ENCODE measurements at regions not wholly inside any gene's neighbourhood (a gene's known extent, or its start where the extent isn't known, plus 50 kb on each side); places are given as distances from the start of the nearest gene placed in this dataset.

DNA sequence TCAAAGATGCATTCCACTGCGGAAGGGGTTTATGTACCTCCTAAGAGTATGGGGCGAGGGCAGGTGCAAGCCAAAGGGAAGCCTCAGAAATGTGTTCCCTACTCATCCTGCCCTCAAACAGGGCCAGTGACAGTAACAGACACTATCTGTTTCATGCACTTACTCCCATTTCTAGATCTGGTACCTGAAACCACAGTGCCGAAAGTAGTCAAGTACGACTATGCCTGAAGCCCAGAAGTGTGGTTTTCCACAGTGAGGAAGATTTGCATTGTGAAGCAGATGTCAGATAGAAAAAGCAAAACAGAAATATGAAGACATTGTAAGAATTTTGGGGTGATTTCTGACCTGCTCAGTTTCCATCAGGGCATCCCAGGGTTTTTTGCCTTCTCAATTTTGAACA is 748.7 kb downstream of the RNF144A start:
- TF ChIP-seq YY1 (IDR thresholded peaks at IDR 0.05; ENCODE audit: low read depth) (no peak), CREB1 (IDR thresholded peaks at IDR 0.05; ENCODE audit: low read depth) (no peak), RAD21 (IDR thresholded peaks at IDR 0.05; ENCODE audit: low read depth) (no peak), ZBTB7A (IDR thresholded peaks at IDR 0.05; ENCODE audit: low read depth) (no peak), TCF12 (IDR thresholded peaks at IDR 0.05; ENCODE audit: low read depth) (no peak), NFIC (IDR thresholded peaks at IDR 0.05) (no peak), TEAD4 (IDR thresholded peaks at IDR 0.05) (no peak), EGR1 (IDR thresholded peaks at IDR 0.05) (no peak), CEBPB (IDR thresholded peaks at IDR 0.05) (no peak), TAF1 (IDR thresholded peaks at IDR 0.05; ENCODE audit: low read depth) (no peak), FOXM1 (IDR thresholded peaks at IDR 0.05; ENCODE audit: borderline replicate concordance, low read depth) (no peak), EP300 (IDR thresholded peaks at IDR 0.05; ENCODE audit: borderline replicate concordance) (no peak)
- TF ChIP-seq, protein P1, sequence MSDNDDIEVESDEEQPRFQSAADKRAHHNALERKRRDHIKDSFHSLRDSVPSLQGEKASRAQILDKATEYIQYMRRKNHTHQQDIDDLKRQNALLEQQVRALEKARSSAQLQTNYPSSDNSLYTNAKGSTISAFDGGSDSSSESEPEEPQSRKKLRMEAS (IDR thresholded peaks at IDR 0.05): no peak
- TF ChIP-seq, protein P2, sequence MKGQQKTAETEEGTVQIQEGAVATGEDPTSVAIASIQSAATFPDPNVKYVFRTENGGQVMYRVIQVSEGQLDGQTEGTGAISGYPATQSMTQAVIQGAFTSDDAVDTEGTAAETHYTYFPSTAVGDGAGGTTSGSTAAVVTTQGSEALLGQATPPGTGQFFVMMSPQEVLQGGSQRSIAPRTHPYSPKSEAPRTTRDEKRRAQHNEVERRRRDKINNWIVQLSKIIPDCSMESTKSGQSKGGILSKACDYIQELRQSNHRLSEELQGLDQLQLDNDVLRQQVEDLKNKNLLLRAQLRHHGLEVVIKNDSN (IDR thresholded peaks at IDR 0.05): no peak
- TF ChIP-seq, protein P3, sequence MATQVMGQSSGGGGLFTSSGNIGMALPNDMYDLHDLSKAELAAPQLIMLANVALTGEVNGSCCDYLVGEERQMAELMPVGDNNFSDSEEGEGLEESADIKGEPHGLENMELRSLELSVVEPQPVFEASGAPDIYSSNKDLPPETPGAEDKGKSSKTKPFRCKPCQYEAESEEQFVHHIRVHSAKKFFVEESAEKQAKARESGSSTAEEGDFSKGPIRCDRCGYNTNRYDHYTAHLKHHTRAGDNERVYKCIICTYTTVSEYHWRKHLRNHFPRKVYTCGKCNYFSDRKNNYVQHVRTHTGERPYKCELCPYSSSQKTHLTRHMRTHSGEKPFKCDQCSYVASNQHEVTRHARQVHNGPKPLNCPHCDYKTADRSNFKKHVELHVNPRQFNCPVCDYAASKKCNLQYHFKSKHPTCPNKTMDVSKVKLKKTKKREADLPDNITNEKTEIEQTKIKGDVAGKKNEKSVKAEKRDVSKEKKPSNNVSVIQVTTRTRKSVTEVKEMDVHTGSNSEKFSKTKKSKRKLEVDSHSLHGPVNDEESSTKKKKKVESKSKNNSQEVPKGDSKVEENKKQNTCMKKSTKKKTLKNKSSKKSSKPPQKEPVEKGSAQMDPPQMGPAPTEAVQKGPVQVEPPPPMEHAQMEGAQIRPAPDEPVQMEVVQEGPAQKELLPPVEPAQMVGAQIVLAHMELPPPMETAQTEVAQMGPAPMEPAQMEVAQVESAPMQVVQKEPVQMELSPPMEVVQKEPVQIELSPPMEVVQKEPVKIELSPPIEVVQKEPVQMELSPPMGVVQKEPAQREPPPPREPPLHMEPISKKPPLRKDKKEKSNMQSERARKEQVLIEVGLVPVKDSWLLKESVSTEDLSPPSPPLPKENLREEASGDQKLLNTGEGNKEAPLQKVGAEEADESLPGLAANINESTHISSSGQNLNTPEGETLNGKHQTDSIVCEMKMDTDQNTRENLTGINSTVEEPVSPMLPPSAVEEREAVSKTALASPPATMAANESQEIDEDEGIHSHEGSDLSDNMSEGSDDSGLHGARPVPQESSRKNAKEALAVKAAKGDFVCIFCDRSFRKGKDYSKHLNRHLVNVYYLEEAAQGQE (IDR thresholded peaks at IDR 0.05; ENCODE audit: low read depth): no peak

DNA sequence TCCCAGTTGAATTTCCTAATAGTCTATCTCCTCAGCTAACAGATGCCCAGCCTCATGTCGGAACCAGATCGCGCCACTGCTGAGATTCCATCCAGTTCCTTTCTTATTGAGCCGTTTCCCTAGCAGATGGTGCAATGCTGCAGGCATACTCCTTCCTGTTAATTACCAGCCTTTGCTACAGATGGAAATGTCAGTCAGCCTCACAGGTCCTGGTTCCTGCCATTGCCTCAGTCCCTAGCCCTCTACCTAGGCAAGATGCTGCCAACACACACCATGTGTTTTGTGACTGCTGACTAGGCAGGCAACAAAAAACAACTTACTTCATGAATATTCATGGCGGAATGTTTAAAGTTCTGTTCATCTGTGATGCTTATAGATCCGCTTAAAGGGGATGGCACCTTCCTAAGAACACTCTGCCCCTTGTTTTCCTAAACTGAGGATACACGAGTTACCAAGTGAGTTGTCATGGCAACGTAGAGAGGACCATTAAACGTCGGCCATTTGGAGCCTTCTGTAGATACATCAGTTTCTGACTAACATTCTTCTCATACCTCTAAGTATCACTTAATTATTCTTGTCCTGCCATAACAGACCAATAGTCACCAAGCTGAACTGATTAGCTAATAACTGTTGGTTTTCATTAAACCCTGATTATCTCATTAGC is 749.5 kb downstream of the RNF144A start:
- TF ChIP-seq, protein P2 (IDR thresholded peaks at IDR 0.05): no peak
- TF ChIP-seq FOXM1 (IDR thresholded peaks at IDR 0.05; ENCODE audit: borderline replicate concordance, low read depth) (no peak), ZBTB7A (IDR thresholded peaks at IDR 0.05; ENCODE audit: low read depth) (no peak), RAD21 (IDR thresholded peaks at IDR 0.05; ENCODE audit: low read depth) (no peak), CEBPB (IDR thresholded peaks at IDR 0.05) (no peak), EGR1 (IDR thresholded peaks at IDR 0.05) (no peak), TCF12 (IDR thresholded peaks at IDR 0.05; ENCODE audit: low read depth) (no peak), TEAD4 (IDR thresholded peaks at IDR 0.05) (no peak), EP300 (IDR thresholded peaks at IDR 0.05; ENCODE audit: borderline replicate concordance) (no peak), CREB1 (IDR thresholded peaks at IDR 0.05; ENCODE audit: low read depth) (no peak), YY1 (IDR thresholded peaks at IDR 0.05; ENCODE audit: low read depth) (no peak), TAF1 (IDR thresholded peaks at IDR 0.05; ENCODE audit: low read depth) (no peak), NFIC (IDR thresholded peaks at IDR 0.05) (no peak)
- TF ChIP-seq, protein P3 (IDR thresholded peaks at IDR 0.05; ENCODE audit: low read depth): no peak
- TF ChIP-seq, protein P1 (IDR thresholded peaks at IDR 0.05): no peak

DNA sequence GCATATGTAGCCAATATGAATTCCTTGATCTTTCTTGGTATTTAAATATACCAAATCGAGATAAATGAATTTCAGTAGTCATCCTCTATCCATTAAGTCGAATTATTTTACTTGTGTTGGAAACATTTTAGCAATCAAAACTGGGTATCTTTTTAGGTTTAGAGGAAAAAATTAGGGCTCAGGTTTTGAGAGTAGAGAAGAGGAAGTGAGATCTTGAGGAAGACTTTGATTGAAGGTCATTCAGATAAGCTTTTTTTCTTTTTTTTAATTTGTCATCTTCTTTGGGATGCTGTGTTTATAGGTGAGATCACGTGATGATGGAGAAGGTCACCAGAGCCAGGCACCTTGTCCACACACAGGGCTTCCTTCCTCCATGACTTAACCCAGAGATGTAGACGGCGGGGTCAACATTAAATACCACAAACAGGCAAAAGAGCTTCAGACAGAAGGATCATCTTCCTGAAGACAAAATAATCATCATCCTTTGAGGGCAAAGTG is 750.1 kb downstream of the RNF144A start:
- TF ChIP-seq TEAD4 (IDR thresholded peaks at IDR 0.05): no peak
- no peak for TF ChIP-seq RAD21 (IDR thresholded peaks at IDR 0.05; ENCODE audit: low read depth)
- no peak for TF ChIP-seq NFIC (IDR thresholded peaks at IDR 0.05)
- TF ChIP-seq TCF12 (IDR thresholded peaks at IDR 0.05; ENCODE audit: low read depth): no peak
- no peak for TF ChIP-seq FOXM1 (IDR thresholded peaks at IDR 0.05; ENCODE audit: borderline replicate concordance, low read depth)
- TF ChIP-seq ZBTB7A (IDR thresholded peaks at IDR 0.05; ENCODE audit: low read depth): no peak
- TF ChIP-seq, protein P3 (IDR thresholded peaks at IDR 0.05; ENCODE audit: low read depth): no peak
- TF ChIP-seq, protein P2 (IDR thresholded peaks at IDR 0.05): no peak
- no peak for TF ChIP-seq YY1 (IDR thresholded peaks at IDR 0.05; ENCODE audit: low read depth)
- no peak for TF ChIP-seq TAF1 (IDR thresholded peaks at IDR 0.05; ENCODE audit: low read depth)
